Lower leg skin (tissue), 4 donors: ENCODE measurements at regions not wholly inside any gene's neighbourhood (a gene's known extent, or its start where the extent isn't known, plus 50 kb on each side); places are given as distances from the start of the nearest gene placed in this dataset.
"Not testable (repeated sequence)": the region's sequence is repeated elsewhere in the genome, so short reads cannot be mapped to it uniquely, and the experiment has no call there.

Experiments
- DNase-seq, 2 donors: peaks; one replicate each; pipeline ENCODE4 v3.0.0-alpha.2; 2019; ENCODE audit warnings: low spot score in 2 of 2
- H3K4me3 ChIP-seq: fragments of 200-600 bp; sonication (generic); 2 replicates; pipeline ENCODE4 v1.5.1; 2017; ENCODE audit warnings: mild to moderate bottlenecking, low read depth; ENCODE audit not compliant: poor library complexity, severe bottlenecking
- CTCF ChIP-seq, 3 donors: fragments of 450-650 bp; IDR thresholded peaks; one replicate each; pipeline ENCODE4 v1.5.1; 2016; ENCODE audit warnings: antibody characterized with exemption in 3 of 3, mild to moderate bottlenecking in 3 of 3, moderate library complexity in 2 of 3
- POLR2A ChIP-seq, 2 donors: fragments of 450-650 bp; IDR thresholded peaks; one replicate each; pipeline ENCODE4 v1.6.1; 2016 to 2017; ENCODE audit warnings: antibody characterized with exemption in 2 of 2, mild to moderate bottlenecking in 1 of 2, moderate library complexity in 1 of 2
- WGBS, 2 donors: methylation state at CpG; one replicate each; pipeline ENCODE4 v1.1.5; 2018; 5-methylcytosine and 5-hydroxymethylcytosine counted together
- intact Hi-C: fragments of 100-400 bp; cut with DNase I; formaldehyde crosslinking; loops from one replicate; pipeline ENCODE4 v1.15.0; 2023; ENCODE audit warnings: low total_unique reads

- intact Hi-C loops, result no loop called here
- 82 to 85% methylated on average over 4 of the region's 4 CpGs for WGBS, 2 donors
- no peak for DNase-seq
- no peak overlapping the region for H3K4me3 ChIP-seq
- TF ChIP-seq CTCF (IDR thresholded peaks at IDR 0.05), result no peak
- no peak for TF ChIP-seq POLR2A (IDR thresholded peaks at IDR 0.05)
These were observed 212.8 kb upstream of the SSTR1 start for GRCh38 chr14:37994846-37995372.

- no peak overlapping the region for H3K4me3 ChIP-seq
- 97% methylated on average over 3 of the region's 3 CpGs for WGBS, 2 donors
- intact Hi-C loops, result no loop called here
- no peak for TF ChIP-seq POLR2A (IDR thresholded peaks at IDR 0.05)
- TF ChIP-seq CTCF (IDR thresholded peaks at IDR 0.05), result no peak
- DNase-seq, result no peak
These were observed 210.7 kb upstream of the SSTR1 start for GRCh38 chr14:37997017-37997416.

- intact Hi-C loops, result no loop called here
- whole genome bisulfite sequencing, 2 donors, result 33 to 48% methylated on average over 2 of the region's 2 CpGs
- TF ChIP-seq CTCF (IDR thresholded peaks at IDR 0.05), result no peak
- DNase-seq, result no peak
- H3K4me3 ChIP-seq, result no peak overlapping the region
These were observed 207.4 kb upstream of the SSTR1 start for GRCh38 chr14:38000340-38000739.

DNA sequence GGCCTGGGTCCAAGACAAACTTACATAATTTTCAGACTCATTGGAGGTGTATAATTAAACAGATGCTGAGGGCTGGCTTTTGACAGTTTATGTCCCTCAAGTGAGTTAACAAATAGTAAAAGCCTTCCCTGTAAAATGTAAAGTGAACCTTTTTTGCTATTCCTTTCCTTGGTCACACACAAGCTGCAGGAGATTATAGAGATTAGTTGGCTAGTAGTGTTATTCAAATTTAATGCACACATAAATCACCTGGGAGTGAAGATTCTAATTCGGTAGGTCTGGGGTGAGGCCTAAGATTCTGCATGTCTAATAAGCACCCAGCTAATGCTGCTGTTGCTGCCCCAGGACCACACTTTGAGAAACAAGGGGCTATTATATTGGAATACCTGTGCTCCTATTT lies 206.2 kb upstream of the SSTR1 start:
- TF ChIP-seq CTCF (IDR thresholded peaks at IDR 0.05), result no peak
- no peak for TF ChIP-seq POLR2A (IDR thresholded peaks at IDR 0.05)
- no peak overlapping the region for H3K4me3 ChIP-seq
- DNase-seq, result no peak
- intact Hi-C loops, result no loop called here
- WGBS, 2 donors, result 35 to 37% methylated on average over 1 of the region's 1 CpG

GRCh38 chr14:38003746-38004609 lies 203.7 kb upstream of the SSTR1 start:
- intact Hi-C loops, result no loop called here
- WGBS, 2 donors, result 67 to 77% methylated on average over 7 of the region's 7 CpGs
- no peak for TF ChIP-seq CTCF (IDR thresholded peaks at IDR 0.05)
- no peak for TF ChIP-seq POLR2A (IDR thresholded peaks at IDR 0.05)
- no peak overlapping the region for H3K4me3 ChIP-seq
- no peak for DNase-seq

GRCh38 chr14:38004610-38004879 lies 203.2 kb upstream of the SSTR1 start:
- intact Hi-C loops, result no loop called here
- TF ChIP-seq CTCF (IDR thresholded peaks at IDR 0.05) (no peak), POLR2A (IDR thresholded peaks at IDR 0.05) (no peak)
- DNase-seq, result no peak
- no peak overlapping the region for H3K4me3 ChIP-seq

- H3K4me3 ChIP-seq, intact Hi-C loops, DNase-seq: not testable (repeated sequence)
- WGBS, 2 donors, result 46 to 53% methylated on average over 2 of the region's 2 CpGs
These were observed 196.5 kb upstream of the SSTR1 start for GRCh38 chr14:38011156-38011555.
